HG02588 (cell line): ENCODE measurements at regions not wholly inside any gene's neighbourhood (a gene's known extent, or its start where the extent isn't known, plus 50 kb on each side); places are given as distances from the start of the nearest gene placed in this dataset.
"Not testable (repeated sequence)": the region's sequence is repeated elsewhere in the genome, so short reads cannot be mapped to it uniquely, and the experiment has no call there.

Experiments
- ATAC-seq: cut with Tn5 transposase; IDR thresholded peaks from one replicate; pipeline ENCODE4 v1.9.1; 2021; ENCODE audit warnings: mild to moderate bottlenecking, moderate library complexity; ENCODE audit not compliant: unreplicated experiment

GRCh38 chr13:56755181-56755935, 385.4 kb upstream of the PRR20A start:
- no peak for ATAC-seq

- ATAC-seq: not testable (repeated sequence)
These were observed 377.4 kb upstream of the PRR20A start for GRCh38 chr13:56763333-56763732.

- ATAC-seq: no peak
These were observed 367.6 kb upstream of the PRR20A start for GRCh38 chr13:56773148-56773547.

DNA sequence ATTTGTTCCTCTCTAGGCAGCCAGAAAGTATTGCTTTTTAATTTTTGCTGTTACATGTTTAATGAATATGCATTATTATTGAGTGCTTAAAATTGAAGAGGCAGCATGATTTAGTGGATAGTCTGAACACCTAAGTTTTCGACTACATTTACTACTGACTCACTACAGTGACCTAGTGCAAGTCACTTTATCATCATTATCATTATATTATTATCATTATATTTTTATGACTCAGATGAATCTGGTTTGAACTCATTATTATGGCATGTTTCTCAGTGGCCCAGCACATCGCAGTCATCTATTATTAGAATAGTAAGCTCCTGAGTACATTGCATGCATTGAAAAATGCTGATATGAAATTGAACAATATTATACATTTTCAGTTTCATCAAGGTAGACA, 351.2 kb upstream of the PRR20A start:
- no peak for ATAC-seq

- no peak for ATAC-seq
These were observed 303.6 kb upstream of the PRR20A start for GRCh38 chr13:56837161-56837560.

DNA sequence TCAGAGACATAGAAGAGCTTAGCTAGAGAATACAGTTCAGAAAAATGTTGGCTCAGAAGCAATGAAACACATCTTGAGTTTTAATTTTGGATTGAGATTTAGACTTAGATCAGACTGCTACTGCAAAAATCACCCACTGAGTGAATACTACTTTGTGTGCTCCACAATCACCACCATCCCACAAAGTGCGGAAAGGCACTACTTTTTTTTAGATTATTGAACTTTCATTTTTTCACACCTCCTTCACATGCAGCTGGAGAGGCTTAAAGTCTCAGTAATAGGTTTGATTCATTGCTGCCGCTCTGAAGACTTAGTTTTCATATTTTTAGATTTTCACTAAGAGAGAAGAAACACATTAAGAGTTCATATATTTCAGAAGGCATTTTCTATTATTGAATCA, 289.9 kb upstream of the PRR20A start:
- no peak for ATAC-seq

DNA sequence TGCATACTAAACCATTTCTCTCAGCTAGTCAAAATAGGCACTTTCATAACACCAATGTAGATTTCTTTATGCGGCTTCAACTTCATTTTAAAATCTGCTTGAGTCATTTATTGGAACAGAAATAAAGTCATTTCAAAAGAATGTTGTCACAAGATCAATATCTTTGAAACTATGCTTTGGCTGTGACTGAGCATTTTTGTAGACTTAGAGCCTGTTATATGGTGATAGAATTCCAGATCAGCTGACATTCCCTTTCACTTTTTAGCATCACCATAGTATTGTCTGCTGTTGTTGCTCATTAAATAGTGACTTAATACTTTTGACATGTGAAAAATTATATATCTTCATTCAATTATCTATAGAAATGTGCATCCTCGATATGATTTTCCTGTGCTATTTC, 279.2 kb upstream of the PRR20A start:
- ATAC-seq: no peak

DNA sequence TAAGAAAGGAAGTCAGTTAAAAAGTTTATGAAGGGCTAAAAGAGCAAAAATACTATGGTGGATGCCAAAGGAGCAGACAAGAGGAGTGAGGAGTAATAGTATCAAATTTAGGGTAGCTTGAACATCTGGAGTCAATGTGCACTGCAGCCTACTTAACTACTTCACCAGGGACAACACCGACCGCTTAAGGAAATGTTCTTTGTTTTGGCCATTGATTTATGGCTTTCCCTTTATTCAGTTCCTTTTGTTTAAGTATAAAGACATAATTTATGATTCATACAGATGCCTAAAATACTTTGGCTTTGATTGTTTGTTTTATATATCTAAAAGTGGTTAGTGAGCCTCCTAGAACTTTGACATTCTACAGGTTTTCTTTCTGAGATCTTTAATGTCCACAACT, 276.3 kb upstream of the PRR20A start:
- ATAC-seq: no peak

DNA sequence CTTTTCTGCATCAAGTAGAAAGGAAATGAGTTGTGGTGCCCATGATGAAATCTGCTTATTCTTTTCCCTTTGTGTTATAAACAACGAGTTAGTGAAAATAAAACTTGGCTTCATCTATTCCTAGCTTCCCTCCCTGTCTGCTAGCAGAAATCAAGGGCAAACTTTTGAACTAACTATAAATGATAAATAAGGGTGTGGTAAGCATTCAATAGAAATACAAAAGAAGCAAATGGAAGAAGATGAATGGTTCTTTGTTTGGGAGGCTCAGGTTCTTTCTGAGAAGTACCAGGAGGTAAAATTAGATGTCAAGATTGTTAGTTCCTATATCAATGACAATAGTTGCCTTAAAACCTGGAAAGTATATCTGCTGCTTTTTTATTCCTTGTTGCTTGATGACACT, 275.3 kb upstream of the PRR20A start:
- no peak for ATAC-seq

DNA sequence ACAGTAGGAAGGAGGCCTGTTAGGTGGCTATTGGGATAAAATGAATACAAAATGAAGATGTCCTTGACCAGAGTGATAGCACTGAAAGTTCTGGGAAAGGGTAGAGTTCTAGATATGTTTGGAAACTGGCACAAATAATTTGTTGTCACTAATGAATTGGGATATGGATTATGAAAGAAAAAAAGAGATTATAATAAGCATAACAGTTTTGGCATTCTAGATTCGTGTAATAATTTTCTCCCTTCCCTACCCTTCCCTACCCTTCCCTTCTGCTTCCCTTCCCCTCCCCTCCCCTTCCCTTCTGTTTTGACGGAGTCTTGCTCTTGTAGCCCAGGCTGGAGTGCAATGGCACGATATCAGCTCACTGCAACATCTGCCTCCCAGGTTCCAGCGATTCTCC, 271.0 kb upstream of the PRR20A start:
- ATAC-seq: no peak

DNA sequence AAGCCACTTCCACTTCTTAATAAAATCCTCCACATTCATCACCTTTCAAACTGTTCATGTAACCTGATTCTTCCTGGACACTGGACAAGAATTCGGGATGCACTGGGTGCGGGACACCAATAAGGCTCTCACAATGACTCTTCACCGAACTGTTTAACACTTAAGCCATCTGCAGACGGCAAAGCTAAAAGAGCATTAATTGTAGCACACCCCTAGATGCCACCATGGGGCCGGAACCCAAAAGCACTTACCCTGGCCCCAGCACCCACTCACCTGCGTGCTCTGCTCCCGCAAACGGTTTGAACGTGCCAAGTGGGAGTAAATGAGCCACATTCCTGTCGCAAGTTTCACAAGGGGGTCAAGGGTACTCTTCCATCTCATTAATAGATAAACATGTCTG, 254.3 kb upstream of the PRR20A start:
- no peak for ATAC-seq

- ATAC-seq: no peak
These were observed 252.3 kb upstream of the PRR20A start for GRCh38 chr13:56888455-56888854.

DNA sequence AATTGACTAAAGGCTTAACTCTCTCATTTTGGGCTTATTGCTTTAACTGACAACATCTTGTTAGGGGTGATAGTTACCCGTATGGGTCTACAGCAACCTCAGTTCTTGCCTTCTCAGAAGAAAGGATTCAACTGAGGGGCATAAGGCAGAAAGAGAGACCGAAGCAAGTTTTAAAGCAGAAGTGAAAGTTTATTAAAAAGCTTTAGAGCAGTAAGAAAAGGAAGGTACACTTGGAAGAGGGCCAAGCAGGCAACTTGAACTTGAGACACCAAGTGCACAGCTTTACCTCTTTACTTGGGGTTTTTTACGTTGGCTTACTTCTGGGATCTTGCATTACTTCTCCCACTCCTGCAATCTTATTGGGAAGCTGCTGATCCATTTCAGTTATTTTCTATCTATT, 246.9 kb upstream of the PRR20A start:
- no peak for ATAC-seq

GRCh38 chr13:56900549-56901279, 240.0 kb upstream of the PRR20A start:
- ATAC-seq: no peak

DNA sequence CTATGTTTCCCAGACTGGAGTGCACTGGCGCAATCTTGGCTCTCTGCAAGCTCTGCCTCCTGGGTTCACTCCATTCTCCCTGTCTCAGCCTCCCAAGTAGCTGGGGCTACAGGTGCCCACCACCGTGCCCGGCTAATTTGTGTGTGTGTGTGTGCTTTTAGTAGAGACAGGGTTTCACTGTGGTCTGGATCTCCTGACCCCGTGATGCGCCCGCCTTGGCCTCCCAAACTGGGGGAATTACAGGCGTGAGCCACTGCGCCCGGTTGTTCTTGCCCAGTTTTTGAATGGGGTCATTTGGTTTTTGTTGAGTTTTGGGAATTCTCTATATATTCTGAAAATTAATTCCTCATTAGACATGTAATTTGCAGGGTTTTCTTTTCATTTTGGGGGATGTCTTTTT, 238.4 kb upstream of the PRR20A start:
- ATAC-seq: no peak

DNA sequence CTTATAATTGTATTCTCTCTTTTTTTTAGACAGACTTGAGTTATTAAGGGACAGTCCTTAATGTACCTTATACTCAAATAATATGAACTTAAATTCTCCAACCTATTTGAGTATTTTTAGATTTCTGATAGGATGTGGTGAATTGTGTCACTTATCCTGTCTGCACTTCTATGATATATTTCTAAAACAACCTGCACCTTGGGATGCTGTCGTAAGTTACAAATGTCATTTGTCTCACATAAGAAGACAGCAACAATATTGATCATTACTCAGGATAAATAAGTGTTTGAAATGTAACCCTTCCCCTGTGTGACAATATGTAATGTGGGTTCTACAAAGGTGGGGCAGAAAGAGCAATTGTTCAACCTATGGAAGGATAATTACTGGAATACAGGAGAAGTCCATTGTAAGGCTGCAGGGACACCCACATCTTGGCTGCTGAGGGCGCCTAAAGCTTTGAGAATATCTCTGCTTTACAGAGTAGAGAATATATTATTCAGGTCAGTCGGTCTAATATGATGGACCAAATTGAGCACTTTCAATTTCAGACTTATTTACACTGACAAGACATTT, 236.9 kb upstream of the PRR20A start:
- ATAC-seq: no peak

- no peak for ATAC-seq
These were observed 233.8 kb upstream of the PRR20A start for GRCh38 chr13:56906909-56907308.

- ATAC-seq: no peak
These were observed 233.0 kb upstream of the PRR20A start for GRCh38 chr13:56907766-56908165.

GRCh38 chr13:56909896-56910600, 230.7 kb upstream of the PRR20A start:
- no peak for ATAC-seq

GRCh38 chr13:56917966-56918365, 222.8 kb upstream of the PRR20A start:
- ATAC-seq: no peak

DNA sequence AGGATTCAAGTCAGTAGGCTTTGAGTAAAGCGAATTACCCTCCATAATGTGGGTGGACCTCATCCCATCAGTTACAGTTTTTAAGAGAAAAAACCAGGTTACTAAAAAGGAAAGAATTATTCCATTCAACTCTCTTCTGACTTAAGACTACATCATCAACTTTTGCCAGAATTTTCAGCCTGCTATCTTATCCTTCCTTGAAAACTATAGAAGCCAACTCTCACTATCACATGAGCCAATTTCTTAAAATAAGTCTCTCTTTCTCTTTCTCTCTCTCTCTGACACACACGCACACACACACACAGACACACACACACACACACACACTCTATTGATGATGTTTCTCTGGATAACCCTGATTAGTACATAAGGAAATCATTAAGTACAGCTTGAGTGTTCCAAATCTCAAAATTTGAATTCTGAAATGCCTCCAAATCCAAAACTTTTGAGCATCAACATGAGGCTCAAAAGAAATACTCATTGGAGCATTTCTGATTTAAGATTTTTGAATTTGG, 217.0 kb upstream of the PRR20A start:
- no peak for ATAC-seq
